HEK293 (cell line): ENCODE measurements at regions not wholly inside any gene's neighbourhood (a gene's known extent, or its start where the extent isn't known, plus 50 kb on each side); places are given as distances from the start of the nearest gene placed in this dataset.

ENCODE experiments used
- CTCF ChIA-PET: fragments of 350-600 bp; formaldehyde crosslinking; extraction: SDS; loops from one replicate; lab custom pipeline; 2021; ENCODE audit warnings: antibody characterized with exemption; lab: Yijun Ruan, JAX
- POLR2A ChIA-PET: fragments of 300-600 bp; formaldehyde crosslinking; extraction: SDS; loops from one replicate; lab custom pipeline; 2020; ENCODE audit warnings: antibody characterized with exemption, inconsistent platforms; lab: Yijun Ruan, JAX
- H3K27ac ChIP-seq: fragments of 200-500 bp; sonication (Bioruptor generic); 2 replicates; pipeline ENCODE4 v1.5.1; 2014; ENCODE audit warnings: low read depth, low read length, control low read depth, inconsistent platforms; ENCODE audit errors: extremely low read depth
- H3K36me3 ChIP-seq, 2 experiments: fragments of 200-500 bp in 1 of 2; sonication (Bioruptor generic) in 1 of 2; 1 replicate in 1 of 2; 2 replicates in 1 of 2; pipeline ENCODE4 v1.5.1; 2014 to 2017; ENCODE audit warnings: inconsistent platforms in 2 of 2, low read length in 2 of 2; ENCODE audit not compliant: control insufficient read depth in 2 of 2, insufficient read depth in 1 of 2
- H3K4me1 ChIP-seq: fragments of 200-500 bp; sonication (Bioruptor generic); 2 replicates; pipeline ENCODE4 v1.5.1; 2014; ENCODE audit warnings: mild to moderate bottlenecking, low read length, inconsistent platforms; ENCODE audit not compliant: control insufficient read depth, insufficient read depth
- H3K4me3 ChIP-seq: 2 replicates; pipeline ENCODE4 v1.5.1; 2011; ENCODE audit warnings: low read depth, mild to moderate bottlenecking, control low read depth, low read length, moderate library complexity
- H3K9me3 ChIP-seq: fragments of 200-500 bp; sonication (Bioruptor generic); 2 replicates; pipeline ENCODE4 v1.5.1; 2014; ENCODE audit warnings: low read depth, low read length, inconsistent platforms; ENCODE audit not compliant: control insufficient read depth, insufficient read depth
- KLF10 ChIP-seq: fragments of 450-650 bp; IDR thresholded peaks from 2 replicates; pipeline ENCODE4 v1.5.1; 2018; ENCODE audit warnings: missing biosample characterization, mild to moderate bottlenecking, missing genetic modification characterization
- OSR2 ChIP-seq: fragments of 450-650 bp; formaldehyde crosslinking; IDR thresholded peaks from 2 replicates; pipeline ENCODE4 v1.5.1; 2016; ENCODE audit warnings: missing biosample characterization, missing genetic modification characterization
- PRDM4 ChIP-seq: fragments of 450-650 bp; formaldehyde crosslinking; IDR thresholded peaks from 2 replicates; pipeline ENCODE4 v1.5.1; 2017; ENCODE audit warnings: missing biosample characterization, missing genetic modification characterization
- WT1 ChIP-seq: fragments of 450-650 bp; formaldehyde crosslinking; IDR thresholded peaks from 2 replicates; pipeline ENCODE4 v1.5.1; 2016; ENCODE audit warnings: missing biosample characterization, missing genetic modification characterization
- ZIC2 ChIP-seq: fragments of 450-650 bp; formaldehyde crosslinking; IDR thresholded peaks from 2 replicates; pipeline ENCODE4 v1.5.1; 2016; ENCODE audit warnings: missing biosample characterization, missing genetic modification characterization
- ZNF140 ChIP-seq: fragments of 450-650 bp; formaldehyde crosslinking; IDR thresholded peaks from 2 replicates; pipeline ENCODE4 v1.5.1; 2016; ENCODE audit warnings: missing biosample characterization, missing genetic modification characterization
- ZNF174 ChIP-seq: fragments of 450-650 bp; formaldehyde crosslinking; IDR thresholded peaks from 2 replicates; pipeline ENCODE4 v1.5.0; 2017; ENCODE audit warnings: missing biosample characterization, mild to moderate bottlenecking, missing genetic modification characterization
- ZNF18 ChIP-seq: fragments of 450-650 bp; formaldehyde crosslinking; IDR thresholded peaks from 2 replicates; pipeline ENCODE4 v1.5.1; 2016; ENCODE audit warnings: missing biosample characterization, missing genetic modification characterization
- ZNF19 ChIP-seq: fragments of 450-650 bp; formaldehyde crosslinking; IDR thresholded peaks from 2 replicates; pipeline ENCODE4; 2016; ENCODE audit warnings: missing biosample characterization, missing genetic modification characterization, low read depth
- ZNF211 ChIP-seq: fragments of 450-650 bp; formaldehyde crosslinking; IDR thresholded peaks from 2 replicates; pipeline ENCODE4 v1.5.1; 2016; ENCODE audit warnings: low read depth, missing biosample characterization, missing genetic modification characterization
- ZNF214 ChIP-seq: fragments of 450-650 bp; formaldehyde crosslinking; IDR thresholded peaks from 2 replicates; pipeline ENCODE4 v1.5.1; 2017; ENCODE audit warnings: missing biosample characterization, mild to moderate bottlenecking, missing genetic modification characterization, borderline replicate concordance
- ZNF274 ChIP-seq, 2 experiments: fragments of 200-500 bp in 1 of 2; fragments of 450-650 bp in 1 of 2; sonication (Bioruptor generic) in 1 of 2; formaldehyde crosslinking in 1 of 2; IDR thresholded peaks; 2 replicates each; pipeline versions ENCODE4 v1.5.1 to v1.6.1; 2014 to 2016; ENCODE audit warnings: borderline replicate concordance in 1 of 2, inconsistent platforms in 1 of 2, low read length in 1 of 2, missing biosample characterization in 1 of 2, missing genetic modification characterization in 1 of 2
- ZNF280C ChIP-seq: fragments of 450-650 bp; formaldehyde crosslinking; IDR thresholded peaks from 2 replicates; pipeline ENCODE4 v1.5.1; 2016; ENCODE audit warnings: missing biosample characterization, missing genetic modification characterization
- ZNF350 ChIP-seq: fragments of 450-650 bp; formaldehyde crosslinking; IDR thresholded peaks from 2 replicates; pipeline ENCODE4 v1.5.0; 2017; ENCODE audit warnings: missing biosample characterization, mild to moderate bottlenecking, missing genetic modification characterization
- ZNF449 ChIP-seq: fragments of 450-650 bp; formaldehyde crosslinking; IDR thresholded peaks from 2 replicates; pipeline ENCODE4 v1.5.1; 2017; ENCODE audit warnings: missing biosample characterization, mild to moderate bottlenecking, missing genetic modification characterization, moderate library complexity
- ZNF48 ChIP-seq: fragments of 450-650 bp; formaldehyde crosslinking; IDR thresholded peaks from 2 replicates; pipeline ENCODE4 v1.5.1; 2016; ENCODE audit warnings: missing biosample characterization, missing genetic modification characterization
- ZNF549 ChIP-seq: fragments of 450-650 bp; IDR thresholded peaks from 2 replicates; pipeline ENCODE4 v1.5.1; 2018; ENCODE audit warnings: missing biosample characterization, missing genetic modification characterization, mild to moderate bottlenecking, inconsistent platforms, moderate library complexity
- ZNF585B ChIP-seq: fragments of 450-650 bp; formaldehyde crosslinking; IDR thresholded peaks from 2 replicates; pipeline ENCODE4 v1.5.1; 2016; ENCODE audit warnings: missing biosample characterization, missing genetic modification characterization
- ZNF639 ChIP-seq: fragments of 450-650 bp; formaldehyde crosslinking; IDR thresholded peaks from 2 replicates; pipeline ENCODE4 v1.5.1; 2016; ENCODE audit warnings: missing biosample characterization, missing genetic modification characterization
- ZNF768 ChIP-seq: fragments of 450-650 bp; formaldehyde crosslinking; IDR thresholded peaks from 2 replicates; pipeline ENCODE4 v1.5.1; 2018; ENCODE audit warnings: missing biosample characterization, mild to moderate bottlenecking, missing genetic modification characterization

GRCh38 chr12:125458552-125459268 is 393.5 kb downstream of the AACS start:
- Histone ChIP-seq H3K4me3 (no peak overlapping the region), H3K4me1 (no peaks in the 10 kb centered on the region)
- no peak for TF ChIP-seq ZNF768 (tag by site-specific recombination)
- no peak for TF ChIP-seq KLF10
- TF ChIP-seq OSR2 (tag by site-specific recombination), result no peak
- TF ChIP-seq ZIC2, result no peak
- no peak for TF ChIP-seq ZNF211 (tag by site-specific recombination)
- no peak for TF ChIP-seq ZNF48
- TF ChIP-seq ZNF549 (tag by site-specific recombination), result no peak
- TF ChIP-seq ZNF174, result no peak
- TF ChIP-seq ZNF214 (tag by site-specific recombination), result no peak
- no peak for TF ChIP-seq ZNF18 (tag by site-specific recombination)
- TF ChIP-seq WT1 (tag by site-specific recombination), result no peak
- no peak for TF ChIP-seq ZNF639 (tag by site-specific recombination)
- TF ChIP-seq ZNF19 (tag by site-specific recombination), result no peak
- TF ChIP-seq ZNF280C (tag by site-specific recombination), result no peak
- no peak for TF ChIP-seq PRDM4 (tag by site-specific recombination)
- TF ChIP-seq ZNF585B, result no peak
- no peak for TF ChIP-seq ZNF449 (tag by site-specific recombination)
- no peak for TF ChIP-seq ZNF274 (IDR thresholded peaks at IDR 0.05; ENCODE audit: low read length)
- no peak for TF ChIP-seq ZNF274 (tag by site-specific recombination; IDR thresholded peaks at IDR 0.05; ENCODE audit: borderline replicate concordance)
- no peak for TF ChIP-seq ZNF350 (tag by site-specific recombination)
- TF ChIP-seq ZNF140, result no peak
- TF ChIP-seq, all 188 proteins: peak for 0
- POLR2A ChIA-PET, result no interaction called here
- CTCF ChIA-PET, result interaction anchor here (0.7 kb wide), 1 partner anchor 32 kb away, joined by 3 read pairs; no protein-coding TSS in a partner anchor
- Histone ChIP-seq H3K36me3 (no peaks in the 10 kb centered on the region), H3K27ac (no peak overlapping the region), H3K9me3 (no peaks in the 10 kb centered on the region)
